ENCODE measurements at regions not wholly inside any gene's neighbourhood (a gene's known extent, or its start where the extent isn't known, plus 50 kb on each side); places are given as distances from the start of the nearest gene placed in this dataset.
"Not testable (repeated sequence)": the region's sequence is repeated elsewhere in the genome, so short reads cannot be mapped to it uniquely, and the experiment has no call there.

DNA sequence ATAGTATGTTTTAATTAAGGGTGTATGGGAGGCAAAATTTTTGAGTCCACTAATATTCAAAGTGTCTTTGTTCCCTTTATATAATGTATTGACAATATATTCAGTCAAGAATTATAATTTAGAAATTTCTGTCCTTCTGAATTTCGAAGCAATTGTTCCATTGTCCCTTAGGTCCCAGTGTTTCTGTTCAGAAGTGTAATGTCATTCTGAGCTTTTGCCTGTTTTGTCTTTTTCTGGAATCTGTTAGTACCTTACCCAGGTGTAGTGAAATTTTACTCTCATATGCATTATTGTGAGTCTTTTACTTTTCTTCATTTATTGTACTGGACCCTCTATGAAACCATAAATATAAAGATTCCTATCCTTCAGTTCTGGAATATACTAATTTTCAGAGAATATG, 505.7 kb upstream of the KIF2B start:
- no peak for DNase-seq

DNA sequence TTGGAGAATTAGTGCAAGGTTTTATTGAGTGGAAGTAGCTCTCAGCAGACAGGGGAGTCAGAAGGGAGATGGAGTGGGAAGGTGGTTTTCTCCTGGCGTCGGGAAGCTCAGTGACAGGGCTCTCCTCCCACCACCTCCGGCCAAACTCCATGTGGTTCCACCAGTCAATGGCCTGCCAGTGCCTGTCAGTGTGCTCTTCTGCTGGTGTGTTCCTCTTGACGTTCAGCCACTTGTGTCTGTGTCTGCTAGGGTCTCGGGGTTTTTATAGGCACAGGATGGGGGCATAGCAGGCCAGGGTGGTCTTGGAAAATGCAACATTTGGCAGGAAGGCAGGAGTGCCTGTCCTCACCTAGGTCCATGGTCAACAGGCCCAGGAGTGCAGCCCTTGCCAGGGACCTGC, 506.7 kb upstream of the KIF2B start:
- DNase-seq = no peak

DNA sequence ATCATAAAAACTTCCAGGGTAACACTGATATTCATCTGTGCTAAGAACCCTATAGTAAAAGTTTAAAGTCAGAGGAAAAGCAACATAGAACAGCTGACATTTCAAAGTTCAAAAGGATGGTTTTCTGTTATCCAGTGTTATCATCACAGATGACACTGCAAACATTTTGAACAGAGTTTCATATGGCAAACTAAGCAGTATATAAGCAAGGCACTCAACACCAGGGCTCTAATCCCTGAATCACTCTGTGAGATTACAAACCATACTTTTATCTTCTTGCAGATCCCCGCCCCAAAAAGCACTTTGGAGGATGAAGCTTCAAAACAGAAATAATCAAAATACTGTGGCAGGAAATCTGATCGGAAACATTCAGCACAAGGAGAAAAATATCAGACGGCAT, 508.2 kb upstream of the KIF2B start:
- DNase-seq = no peak

- DNase-seq = no peak
Observed at GRCh38 chr17:53313746-53314145, 509.0 kb upstream of the KIF2B start.

GRCh38 chr17:53278466-53278865, 544.3 kb upstream of the KIF2B start:
- DNase-seq = no peak

- DNase-seq = no peak
Observed at GRCh38 chr17:53273126-53273525, 549.6 kb upstream of the KIF2B start.

DNA sequence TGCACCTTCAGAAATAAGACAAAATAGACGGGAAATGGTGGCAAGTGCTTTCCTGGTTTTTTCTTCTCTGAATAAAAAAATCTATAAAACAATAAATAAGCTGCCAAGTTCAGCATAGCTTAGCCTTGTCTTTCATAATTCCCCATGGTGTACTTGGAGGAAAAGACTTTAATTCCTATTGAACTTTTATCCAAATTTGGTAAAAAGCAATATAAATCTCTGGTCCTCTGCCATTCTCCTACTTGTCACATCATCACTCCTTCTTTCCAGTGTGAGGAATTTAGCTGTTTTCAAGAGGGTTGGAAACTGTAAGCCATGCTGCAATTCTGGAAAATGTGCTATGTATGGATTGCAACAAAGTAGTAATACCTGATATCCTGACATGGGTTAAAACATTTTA, 551.8 kb upstream of the KIF2B start:
- no peak for DNase-seq

- DNase-seq = no peak
Observed at GRCh38 chr17:53264730-53265129, 558.0 kb upstream of the KIF2B start.

- no peak for DNase-seq
Observed at GRCh38 chr17:53253956-53254597, 568.6 kb upstream of the KIF2B start.

DNA sequence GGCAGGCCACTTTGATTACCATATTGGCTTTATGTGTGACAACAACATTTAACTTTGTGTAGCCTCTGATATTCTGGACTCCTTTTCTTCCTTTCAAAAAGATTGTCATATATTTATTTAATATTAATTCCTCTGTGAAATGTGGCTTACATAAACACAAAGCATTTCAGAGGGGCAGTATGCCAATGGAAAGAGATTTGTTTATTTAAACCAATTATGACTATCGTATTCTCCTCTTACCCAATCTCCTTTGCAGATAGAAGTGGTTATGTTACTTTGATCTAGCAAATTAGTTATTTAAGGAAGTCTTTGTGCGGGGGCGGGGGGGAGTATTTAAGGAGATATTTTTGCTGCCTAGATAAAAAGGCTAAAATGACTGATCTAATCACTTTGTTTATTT, 573.7 kb upstream of the KIF2B start:
- no peak for DNase-seq

DNA sequence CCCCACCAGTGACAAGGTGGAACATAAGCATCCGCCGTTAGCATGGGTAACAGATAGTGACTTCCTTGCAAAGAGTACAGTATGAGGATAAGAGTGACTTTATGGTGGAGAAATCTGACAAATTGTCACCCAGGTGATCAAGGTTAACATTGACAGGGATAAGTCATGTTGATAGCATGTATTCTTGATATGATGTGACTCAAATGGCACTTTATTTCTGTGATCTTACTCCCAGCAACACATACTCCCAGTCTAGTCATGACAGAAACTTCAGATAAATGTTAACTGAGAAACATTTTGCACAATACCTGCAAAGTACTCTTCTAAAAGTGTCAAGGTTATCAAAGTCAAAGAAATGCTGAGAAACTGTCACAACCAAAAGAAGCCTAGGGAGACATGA, 588.6 kb upstream of the KIF2B start:
- no peak for DNase-seq

GRCh38 chr17:53227514-53227913, 595.2 kb upstream of the KIF2B start:
- DNase-seq = no peak

DNA sequence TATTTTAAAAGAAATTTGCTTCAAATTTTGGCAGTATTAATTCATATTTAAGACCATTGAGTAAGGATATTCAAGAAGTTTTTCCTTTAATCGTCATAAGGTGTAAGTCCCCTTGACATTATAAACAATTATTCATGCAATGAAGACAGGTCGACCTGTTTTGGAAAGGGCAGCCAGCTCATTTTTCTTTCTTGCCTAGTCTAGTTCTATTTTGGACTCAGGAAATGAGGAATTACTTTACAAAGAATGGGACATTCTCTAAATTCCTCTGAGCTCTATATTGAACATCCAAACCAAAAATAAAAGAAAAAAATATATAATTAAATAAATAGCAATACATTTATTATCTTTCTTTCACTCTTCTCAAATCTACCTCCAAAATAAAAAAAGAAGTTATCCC, 595.6 kb upstream of the KIF2B start:
- no peak for DNase-seq

GRCh38 chr17:53219821-53220220, 602.9 kb upstream of the KIF2B start:
- no peak for DNase-seq

GRCh38 chr17:53218723-53219122, 604.0 kb upstream of the KIF2B start:
- DNase-seq = no peak

DNA sequence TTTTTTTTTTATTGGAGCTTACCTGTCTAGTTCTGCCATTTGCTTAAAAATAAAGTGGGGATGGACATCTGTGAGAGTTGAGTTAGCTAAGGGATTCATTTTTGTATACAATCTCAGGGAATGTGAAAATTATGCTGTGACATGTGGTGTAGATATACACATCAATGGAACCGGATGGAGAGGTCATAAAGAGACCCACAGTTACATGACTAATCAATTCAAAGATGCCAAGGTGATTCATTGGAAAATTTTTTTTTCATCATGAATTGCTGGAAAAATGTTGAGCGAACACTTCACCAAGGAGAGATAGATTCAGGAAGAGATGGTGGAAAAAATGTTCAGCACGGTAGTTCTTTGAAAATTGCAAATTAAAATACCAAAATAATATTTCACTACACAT, 605.4 kb upstream of the KIF2B start:
- no peak for DNase-seq

- DNase-seq = not testable (repeated sequence)
Observed at GRCh38 chr17:53208935-53209334, 613.8 kb upstream of the KIF2B start.

- DNase-seq = no peak
Observed at GRCh38 chr17:53193044-53193443, 629.7 kb upstream of the KIF2B start.

- no peak for DNase-seq
Observed at GRCh38 chr17:53191878-53192277, 630.8 kb upstream of the KIF2B start.

GRCh38 chr17:53186001-53186400, 636.7 kb upstream of the KIF2B start:
- no peak for DNase-seq

GRCh38 chr17:53176629-53177028, 646.1 kb upstream of the KIF2B start:
- DNase-seq = no peak

DNA sequence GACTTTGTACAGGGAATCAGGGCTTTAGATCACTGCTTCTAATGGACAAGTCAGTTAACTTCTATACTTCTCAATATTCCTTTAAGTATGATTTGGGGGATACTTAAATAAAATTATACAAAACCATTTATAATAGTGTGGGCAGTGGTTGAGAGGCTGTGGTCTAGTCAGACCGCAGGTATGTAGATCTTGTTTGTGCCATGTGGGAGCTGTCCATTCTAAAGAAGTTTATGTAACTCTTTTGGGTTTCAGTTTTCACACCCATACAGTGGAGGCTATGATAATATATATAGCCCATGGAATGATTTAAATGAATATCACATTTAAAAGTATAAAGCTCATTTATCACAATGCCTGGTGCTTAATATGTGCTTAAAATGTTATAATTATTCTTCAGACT, 654.3 kb upstream of the KIF2B start:
- no peak for DNase-seq

- DNase-seq = no peak
Observed at GRCh38 chr17:53166731-53167130, 656.0 kb upstream of the KIF2B start.

DNA sequence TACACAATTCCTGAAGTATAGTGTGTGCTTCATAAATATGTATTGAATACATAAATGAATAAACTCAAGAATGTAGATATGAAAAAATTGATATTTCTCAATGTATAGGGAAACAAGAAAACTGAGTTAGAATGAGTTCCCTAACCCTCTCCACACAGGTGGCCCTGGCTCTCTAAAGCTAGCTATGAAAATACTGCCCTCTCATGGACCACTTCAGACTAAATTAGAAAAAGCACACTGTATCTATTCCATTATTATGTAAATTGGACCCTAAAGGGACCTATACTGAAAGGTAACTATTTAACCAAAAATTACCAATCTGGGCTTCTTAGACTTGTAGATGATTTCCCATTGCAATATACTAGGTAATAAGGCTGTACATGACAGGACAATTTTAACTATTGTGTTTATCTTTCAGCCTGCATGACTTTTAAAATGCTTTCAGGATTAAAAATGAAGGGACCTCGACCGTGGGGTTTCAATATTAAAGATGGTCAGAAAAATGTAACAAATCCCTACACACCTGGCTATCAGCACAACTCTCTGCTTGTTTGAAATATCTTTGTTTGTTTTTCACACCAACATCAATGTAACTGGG, 672.5 kb upstream of the KIF2B start:
- DNase-seq = peak; percentile 21 to 49

DNA sequence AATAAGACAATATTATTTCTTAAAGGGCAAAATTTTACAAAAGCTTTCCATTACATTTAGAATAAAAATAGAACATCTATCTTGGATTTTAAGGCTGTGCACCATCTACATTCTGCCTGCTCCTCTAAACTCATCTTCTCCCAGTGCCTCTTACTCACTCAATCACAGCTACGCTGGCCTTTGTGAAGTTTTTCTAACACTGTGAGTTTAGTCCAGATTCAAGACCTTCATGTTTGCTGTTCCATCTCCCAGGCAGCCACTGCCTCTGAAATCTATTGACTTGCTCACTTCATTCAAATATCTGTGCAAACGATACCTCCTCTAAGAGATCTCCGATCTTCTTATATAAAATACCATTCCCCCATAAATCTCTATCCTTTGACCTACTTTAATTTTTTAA, 673.4 kb upstream of the KIF2B start:
- no peak for DNase-seq

All from NCI-H2081 (cell line).